Parathyroid adenoma (tissue), 2 donors: ENCODE measurements at regions not wholly inside any gene's neighbourhood (a gene's known extent, or its start where the extent isn't known, plus 50 kb on each side); places are given as distances from the start of the nearest gene placed in this dataset.

Experiments
- H2AFZ ChIP-seq: fragments of 300-600 bp; sonication (generic); one replicate; pipeline ENCODE4 v1.7.0; 2017; ENCODE audit warnings: antibody characterized with exemption, mild to moderate bottlenecking
- H3K27ac ChIP-seq: fragments of 300-600 bp; sonication (generic); one replicate; pipeline ENCODE4 v1.7.0; 2017
- H3K27me3 ChIP-seq: fragments of 300-600 bp; sonication (generic); one replicate; pipeline ENCODE4 v1.7.0; 2017; ENCODE audit warnings: low read length; ENCODE audit not compliant: control insufficient read depth, insufficient read depth
- H3K36me3 ChIP-seq: fragments of 300-600 bp; sonication (generic); one replicate; pipeline ENCODE4 v1.7.0; 2017; ENCODE audit warnings: low read length; ENCODE audit not compliant: control insufficient read depth, insufficient read depth
- H3K4me1 ChIP-seq: fragments of 300-600 bp; sonication (generic); one replicate; pipeline ENCODE4 v1.7.0; 2017; ENCODE audit warnings: control low read depth
- H3K4me2 ChIP-seq: fragments of 300-600 bp; sonication (generic); one replicate; pipeline ENCODE4 v1.7.0; 2017; ENCODE audit warnings: low read length
- H3K4me3 ChIP-seq: fragments of 300-600 bp; sonication (generic); one replicate; pipeline ENCODE4 v1.7.0; 2017; ENCODE audit warnings: low read depth, low read length
- H3K79me2 ChIP-seq: fragments of 300-600 bp; sonication (generic); one replicate; pipeline ENCODE4 v1.7.0; 2017; ENCODE audit warnings: control low read depth
- H3K9ac ChIP-seq: fragments of 300-600 bp; sonication (generic); one replicate; pipeline ENCODE4 v1.7.0; 2017; ENCODE audit warnings: mild to moderate bottlenecking
- H3K9me3 ChIP-seq: fragments of 300-600 bp; sonication (generic); one replicate; pipeline ENCODE4 v1.7.0; 2017; ENCODE audit warnings: low read length; ENCODE audit not compliant: control insufficient read depth
- CTCF ChIP-seq: fragments of 300-600 bp; sonication (generic); IDR thresholded peaks from one replicate; pipeline ENCODE4 v1.7.0; 2017; ENCODE audit warnings: antibody characterized with exemption, mild to moderate bottlenecking
- donor health status: primary hyperparathyroidism.

GRCh38 chr3:28836199-28836598 is 444.7 kb upstream of the RBMS3 start:
- Histone ChIP-seq H3K9ac (no peak overlapping the region), H3K9me3 (no peaks in the 10 kb centered on the region), H3K79me2 (no peaks in the 10 kb centered on the region), H3K36me3 (no peaks in the 10 kb centered on the region), H3K27ac (no peak overlapping the region), H3K4me3 (no peak overlapping the region), H3K27me3 (no peaks in the 10 kb centered on the region), H2AFZ (peak overlapping the region; percentile 31), H3K4me2 (no peak overlapping the region), H3K4me1 (no peaks in the 10 kb centered on the region)
- no peak for TF ChIP-seq CTCF

DNA sequence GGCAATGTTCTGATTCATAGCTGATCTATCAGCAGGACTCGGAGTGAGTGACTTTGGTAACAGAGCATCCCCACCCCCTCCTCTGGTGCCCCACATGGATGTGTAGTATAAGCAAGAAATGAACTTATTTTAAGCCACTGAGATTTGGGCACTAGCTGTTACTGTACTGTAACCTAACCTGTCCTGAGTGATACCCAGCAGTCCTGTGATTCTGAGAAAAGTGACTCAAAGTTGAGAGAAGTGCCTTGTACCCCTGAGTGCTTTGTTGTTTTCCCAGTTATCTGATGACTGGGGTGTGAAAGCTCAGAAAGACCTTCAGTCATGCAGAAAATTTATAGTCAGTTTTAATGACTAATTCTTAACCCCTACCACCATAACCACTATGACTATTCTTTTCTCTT is 439.9 kb upstream of the RBMS3 start:
- no peak for TF ChIP-seq CTCF
- Histone ChIP-seq H3K4me3 (no peak overlapping the region), H3K27ac (no peak overlapping the region), H3K36me3 (no peaks in the 10 kb centered on the region), H3K9ac (no peak overlapping the region), H3K9me3 (no peaks in the 10 kb centered on the region), H3K4me1 (no peaks in the 10 kb centered on the region), H3K79me2 (no peaks in the 10 kb centered on the region), H2AFZ (no peak overlapping the region), H3K4me2 (no peak overlapping the region), H3K27me3 (no peaks in the 10 kb centered on the region)

DNA sequence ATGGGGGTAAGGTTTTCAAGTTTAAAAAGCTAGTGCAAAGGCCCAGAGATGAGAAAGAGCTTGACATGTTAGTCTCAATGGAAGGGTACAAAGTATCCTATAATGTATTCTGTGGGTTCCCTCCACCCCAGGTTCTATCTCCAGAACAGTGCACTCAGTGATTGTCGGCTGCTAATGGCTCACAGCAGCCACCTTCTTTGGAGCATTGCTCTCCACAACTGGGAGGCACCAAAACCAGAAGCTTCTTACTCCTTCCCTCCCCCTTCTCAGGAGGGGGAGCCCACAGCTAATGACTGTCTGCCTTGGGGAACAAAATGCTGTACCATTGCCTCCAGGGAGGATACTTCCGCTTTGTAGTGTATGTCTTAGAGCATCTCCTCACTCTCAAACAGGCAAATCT is 439.4 kb upstream of the RBMS3 start:
- Histone ChIP-seq H3K27me3 (no peaks in the 10 kb centered on the region), H3K4me2 (no peak overlapping the region), H3K27ac (no peak overlapping the region), H3K4me3 (no peak overlapping the region), H2AFZ (no peak overlapping the region), H3K9ac (no peak overlapping the region), H3K79me2 (no peaks in the 10 kb centered on the region), H3K9me3 (no peaks in the 10 kb centered on the region), H3K4me1 (no peaks in the 10 kb centered on the region), H3K36me3 (no peaks in the 10 kb centered on the region)
- TF ChIP-seq CTCF = no peak

GRCh38 chr3:28844298-28845005 is 436.4 kb upstream of the RBMS3 start:
- Histone ChIP-seq H3K36me3 (no peaks in the 10 kb centered on the region), H3K4me1 (no peaks in the 10 kb centered on the region), H3K9ac (no peak overlapping the region), H3K79me2 (no peaks in the 10 kb centered on the region), H3K27me3 (no peaks in the 10 kb centered on the region), H2AFZ (no peak overlapping the region), H3K9me3 (no peaks in the 10 kb centered on the region), H3K4me3 (no peak overlapping the region), H3K27ac (no peak overlapping the region), H3K4me2 (no peak overlapping the region)
- TF ChIP-seq CTCF = no peak

- Histone ChIP-seq H3K9me3 (no peaks in the 10 kb centered on the region), H3K4me1 (no peaks in the 10 kb centered on the region), H2AFZ (no peak overlapping the region), H3K9ac (no peak overlapping the region), H3K27ac (no peak overlapping the region), H3K27me3 (no peaks in the 10 kb centered on the region), H3K4me3 (no peak overlapping the region), H3K4me2 (no peak overlapping the region), H3K79me2 (no peaks in the 10 kb centered on the region), H3K36me3 (no peaks in the 10 kb centered on the region)
- TF ChIP-seq CTCF = no peak
Observed at GRCh38 chr3:28845006-28845324, 435.9 kb upstream of the RBMS3 start.
